ENCODE measurements at regions not wholly inside any gene's neighbourhood (a gene's known extent, or its start where the extent isn't known, plus 50 kb on each side); places are given as distances from the start of the nearest gene placed in this dataset.

- H3K4me3 ChIP-seq = no peak overlapping the region
- ATAC-seq (no peak), DNase-seq (no peak)
- WGBS, 2 donors = 65 to 73% methylated on average over 2 of the region's 2 CpGs
- H3K9me3 ChIP-seq = no peaks in the 10 kb centered on the region
- TF ChIP-seq CTCF (IDR thresholded peaks at IDR 0.05) = no peak
- intact Hi-C loops (cut with DNase I) = loop anchor here in 1 of 10 donors (10.0 kb wide), 1 partner anchor 75 kb away; the partner anchor contains the start of gene FZD7
- no peak overlapping the region for H3K27ac ChIP-seq
- no peaks in the 10 kb centered on the region for H3K36me3 ChIP-seq
- peaks cover 0 to 8% (median 0%) of the 10 kb centered on the region in 9 donors for H3K4me1 ChIP-seq
- H3K27me3 ChIP-seq = no peaks in the 10 kb centered on the region
These were observed 74.0 kb upstream of the FZD7 start for GRCh38 chr2:201959626-201960025.

GRCh38 chr2:201960305-201960704, 73.3 kb upstream of the FZD7 start:
- Histone ChIP-seq H3K27me3 (no peaks in the 10 kb centered on the region), H3K27ac (no peak overlapping the region), H3K9me3 (no peaks in the 10 kb centered on the region), H3K36me3 (no peaks in the 10 kb centered on the region), H3K4me3 (no peak overlapping the region), H3K4me1 (peaks cover 0 to 7% (median 0%) of the 10 kb centered on the region in 9 donors)
- no peak for TF ChIP-seq CTCF (IDR thresholded peaks at IDR 0.05)
- no peak for DNase-seq
- WGBS, 2 donors = 82 to 84% methylated on average over 7 of the region's 7 CpGs
- intact Hi-C loops (cut with DNase I) = no loop called here
- ATAC-seq = no peak

- no peak for TF ChIP-seq CTCF (IDR thresholded peaks at IDR 0.05)
- Histone ChIP-seq H3K4me3 (no peak overlapping the region), H3K36me3 (no peaks in the 10 kb centered on the region), H3K27ac (no peak overlapping the region), H3K9me3 (no peaks in the 10 kb centered on the region), H3K27me3 (no peaks in the 10 kb centered on the region), H3K4me1 (no peaks in the 10 kb centered on the region)
- ATAC-seq = no peak
- intact Hi-C loops (cut with DNase I) = no loop called here
- 82 to 95% methylated on average over 3 of the region's 3 CpGs for WGBS, 2 donors
- no peak for DNase-seq
These were observed 72.3 kb upstream of the FZD7 start for GRCh38 chr2:201961401-201961800.

GRCh38 chr2:201962774-201963562, 70.7 kb upstream of the FZD7 start:
- Histone ChIP-seq H3K4me1 (no peaks in the 10 kb centered on the region), H3K27ac (no peak overlapping the region), H3K4me3 (no peak overlapping the region), H3K36me3 (no peaks in the 10 kb centered on the region), H3K27me3 (no peaks in the 10 kb centered on the region), H3K9me3 (no peaks in the 10 kb centered on the region)
- 85 to 86% methylated on average over 14 of the region's 14 CpGs for WGBS, 2 donors
- DNase-seq (no peak), ATAC-seq (no peak)
- no peak for TF ChIP-seq CTCF (IDR thresholded peaks at IDR 0.05)
- intact Hi-C loops (cut with DNase I) = no loop called here
